ENCODE measurements at regions not wholly inside any gene's neighbourhood (a gene's known extent, or its start where the extent isn't known, plus 50 kb on each side); places are given as distances from the start of the nearest gene placed in this dataset.

DNA sequence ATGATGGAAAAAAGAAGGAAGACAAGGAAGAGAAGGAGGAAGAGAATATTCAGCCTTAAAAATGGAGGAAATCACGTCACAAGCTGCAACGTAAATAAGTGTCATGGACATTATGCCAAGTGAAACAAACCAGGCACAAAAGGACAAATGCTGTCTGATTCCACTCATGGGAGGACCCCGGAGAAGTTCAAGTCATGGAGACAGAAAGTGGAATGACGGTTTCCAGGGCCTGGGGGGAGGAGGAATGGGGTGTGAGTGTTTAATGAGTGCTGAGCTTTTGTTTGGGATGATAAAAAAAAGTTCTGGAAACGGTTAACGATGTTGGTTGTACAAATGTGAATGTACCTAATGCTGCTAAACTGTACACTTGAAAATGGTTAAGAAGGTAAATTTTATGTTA, 439.5 kb downstream of the GADD45G start:
- no peak for FAIRE-seq

DNA sequence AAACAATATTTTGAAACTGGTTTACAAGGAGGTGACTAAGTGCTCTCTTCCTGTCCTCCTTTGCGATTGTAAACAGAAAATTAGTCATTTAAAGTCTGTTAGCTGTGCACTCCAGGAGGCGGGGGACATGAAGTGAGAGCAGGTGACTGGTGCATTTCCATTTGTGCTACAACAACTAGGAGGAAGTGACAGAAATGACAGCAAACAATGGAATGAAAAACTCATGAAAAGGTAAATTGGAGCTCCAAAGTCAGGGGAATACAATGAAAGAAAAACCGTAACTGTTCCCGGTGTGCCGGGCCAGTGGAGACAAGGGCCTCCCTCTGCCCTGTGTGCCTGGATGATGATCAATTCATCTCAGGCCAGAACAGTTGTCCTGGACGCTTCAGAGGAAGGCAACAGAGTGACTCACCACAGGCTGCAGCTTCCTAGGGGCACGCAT, 439.9 kb downstream of the GADD45G start:
- FAIRE-seq, result no peak

GRCh38 chr9:90046317-90046861, 441.6 kb downstream of the GADD45G start:
- FAIRE-seq, result no peak

GRCh38 chr9:90047828-90048227, 443.0 kb downstream of the GADD45G start:
- FAIRE-seq, result no peak

DNA sequence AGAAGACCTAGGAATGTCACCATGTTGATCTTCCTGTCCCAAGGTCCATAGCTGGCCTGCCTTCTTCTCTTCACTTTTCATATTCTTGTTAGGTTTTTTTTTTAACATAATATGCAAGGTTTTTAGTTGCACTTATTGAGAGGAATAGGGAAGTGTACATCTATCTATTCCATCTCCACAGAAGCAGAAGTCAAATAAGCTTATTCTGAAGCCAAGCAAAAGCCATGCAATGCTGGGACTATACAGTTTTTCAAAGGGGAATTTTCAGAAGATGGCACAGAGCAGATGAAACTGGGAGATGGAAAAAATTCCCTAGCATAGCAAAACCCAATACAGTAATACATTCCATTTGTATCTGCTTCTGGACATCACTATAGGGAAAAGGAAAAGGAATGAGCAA, 447.6 kb downstream of the GADD45G start:
- FAIRE-seq, result no peak

DNA sequence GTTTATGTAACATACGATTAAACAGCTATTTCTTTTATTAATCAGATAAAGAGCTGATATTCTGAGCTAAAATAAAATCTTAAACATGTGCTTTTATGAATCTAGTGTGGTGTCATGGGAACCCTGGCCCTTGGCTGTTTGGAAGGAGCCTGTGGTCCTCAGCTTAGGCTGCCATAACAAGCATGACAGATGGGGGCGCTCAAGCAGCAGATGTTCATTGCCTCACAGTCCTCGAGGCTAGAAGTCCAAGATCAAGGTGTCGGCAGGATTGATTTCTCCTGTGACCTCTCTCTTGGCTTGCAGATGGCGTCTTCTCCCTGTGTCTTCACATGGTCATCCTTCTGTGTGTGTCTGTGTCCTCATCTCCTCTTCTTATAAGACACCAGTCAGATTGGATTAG, 448.2 kb downstream of the GADD45G start:
- FAIRE-seq, result no peak

DNA sequence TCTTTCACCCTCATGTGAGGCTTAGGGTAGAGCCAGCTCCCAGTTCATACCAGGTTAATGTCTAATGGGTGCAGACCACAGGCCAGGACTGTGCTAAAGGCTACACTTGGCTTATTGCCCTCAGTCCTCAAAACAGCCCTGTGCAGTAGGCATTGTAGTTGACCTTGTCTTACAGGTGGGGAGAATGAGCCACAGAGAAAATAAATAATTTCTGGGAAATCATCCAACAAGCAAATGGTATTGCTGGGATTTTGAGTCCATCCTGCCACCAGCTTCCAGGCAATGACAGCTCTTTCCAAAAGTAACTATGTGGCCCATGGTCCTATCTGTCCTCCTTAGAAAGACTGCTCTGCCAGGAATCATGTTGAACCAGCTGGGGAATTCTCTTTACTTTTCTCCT, 450.0 kb downstream of the GADD45G start:
- FAIRE-seq, result no peak

DNA sequence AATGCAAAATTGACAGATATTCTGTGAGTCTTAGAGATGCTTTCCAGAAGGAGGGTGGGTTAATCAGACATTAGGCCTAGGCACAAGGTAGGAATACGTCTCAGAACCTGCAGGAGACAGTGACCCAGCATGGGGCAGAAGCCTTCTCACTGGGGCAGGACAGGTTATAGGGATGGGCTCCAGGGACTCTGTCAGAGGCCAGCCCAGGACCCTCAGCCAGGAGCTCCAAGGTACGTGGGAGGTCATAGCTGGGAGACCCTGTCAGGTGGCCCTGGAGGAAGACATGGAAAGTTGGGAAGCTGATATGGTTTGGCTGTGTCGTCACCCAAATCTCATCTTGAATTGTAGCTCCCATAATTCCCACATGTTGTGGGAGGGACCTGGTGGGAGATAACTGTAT, 450.4 kb downstream of the GADD45G start:
- FAIRE-seq, result no peak

DNA sequence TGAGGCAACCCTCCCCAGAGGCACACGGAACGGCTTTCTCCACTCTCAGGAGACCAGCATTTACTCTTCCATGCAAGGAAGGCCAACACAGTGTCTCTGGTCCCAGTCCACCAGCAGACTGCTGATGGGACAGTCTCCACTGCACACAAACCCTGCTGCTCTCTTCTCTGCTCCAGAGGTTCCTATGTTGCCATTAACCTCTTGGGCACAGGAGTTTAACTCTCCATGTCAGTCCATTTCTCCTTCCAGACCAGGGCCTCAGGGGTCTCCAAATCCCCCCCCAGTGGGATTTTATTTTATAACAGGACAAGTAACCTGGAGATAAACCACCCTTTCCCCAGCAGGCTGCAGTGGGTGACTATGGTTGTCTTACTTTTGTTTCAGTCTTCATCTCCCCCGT, 452.5 kb downstream of the GADD45G start:
- FAIRE-seq, result no peak

DNA sequence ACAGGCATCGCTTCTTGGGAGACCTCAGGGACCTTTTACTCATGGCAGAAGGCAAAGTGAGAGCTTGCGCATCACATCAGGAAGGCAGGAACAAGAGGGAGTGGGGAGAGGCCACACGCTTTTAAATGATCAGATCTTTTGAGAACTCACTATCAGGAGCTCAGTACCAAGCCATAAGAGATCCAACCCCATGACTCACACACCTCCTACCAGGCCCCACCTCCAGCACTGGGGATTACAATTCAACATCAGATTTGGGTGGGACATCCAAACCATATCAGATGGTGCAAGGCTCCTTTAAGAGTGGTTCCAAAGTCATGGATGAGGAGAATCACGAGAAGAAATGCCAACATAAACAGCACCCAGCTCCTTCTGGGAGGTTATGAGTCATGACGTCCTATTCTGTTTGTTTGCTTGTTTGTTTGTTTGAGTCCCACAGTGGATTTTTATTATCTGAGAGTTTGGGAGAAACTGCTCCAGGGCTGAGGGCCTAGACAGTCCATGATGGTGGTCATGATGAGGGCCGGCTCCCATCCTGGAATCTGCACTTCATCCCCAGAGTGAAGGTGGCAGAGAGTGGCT, 453.5 kb downstream of the GADD45G start:
- no peak for FAIRE-seq

DNA sequence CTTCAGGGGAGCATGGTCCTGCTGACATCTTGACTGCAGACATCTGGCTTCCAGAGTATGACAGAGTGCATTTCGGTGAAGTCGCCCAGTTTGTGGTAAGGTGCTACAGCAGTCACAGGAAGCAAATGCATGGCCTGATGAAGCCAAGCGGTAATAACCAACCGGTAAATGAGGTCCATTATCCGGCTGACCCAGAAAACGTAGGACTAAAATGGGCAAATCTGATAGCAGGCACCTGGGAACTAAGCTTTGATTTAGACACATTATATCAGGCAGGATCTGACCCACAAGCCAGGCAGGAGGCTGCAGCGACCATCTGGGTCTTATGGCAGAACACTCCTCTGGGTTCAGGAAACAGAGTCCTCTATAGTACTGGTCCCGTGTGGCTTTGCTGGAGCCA, 454.6 kb downstream of the GADD45G start:
- FAIRE-seq, result no peak

DNA sequence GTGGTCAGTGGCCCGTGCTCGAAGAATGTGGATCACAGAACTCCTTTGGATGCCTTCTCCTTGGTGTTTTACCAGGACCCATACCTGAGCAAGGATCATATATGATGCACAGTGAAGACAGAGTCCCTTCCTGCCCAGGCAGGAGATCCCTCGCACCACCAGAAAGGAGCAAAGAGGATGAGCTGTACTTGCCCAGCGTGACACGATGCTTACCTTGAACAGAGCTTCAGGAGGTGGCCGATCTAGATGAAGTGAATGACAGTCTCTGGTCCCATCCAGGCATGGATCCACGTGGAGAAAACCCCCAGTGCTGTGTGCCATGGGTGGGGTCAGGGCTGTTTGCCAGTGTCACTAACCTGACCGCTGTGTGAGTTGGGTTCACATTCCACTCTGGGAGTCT, 455.4 kb downstream of the GADD45G start:
- no peak for FAIRE-seq

- no peak for FAIRE-seq
Measured at GRCh38 chr9:90061187-90061586, 456.4 kb downstream of the GADD45G start.

GRCh38 chr9:90062982-90063381, 458.2 kb downstream of the GADD45G start:
- FAIRE-seq, result no peak

DNA sequence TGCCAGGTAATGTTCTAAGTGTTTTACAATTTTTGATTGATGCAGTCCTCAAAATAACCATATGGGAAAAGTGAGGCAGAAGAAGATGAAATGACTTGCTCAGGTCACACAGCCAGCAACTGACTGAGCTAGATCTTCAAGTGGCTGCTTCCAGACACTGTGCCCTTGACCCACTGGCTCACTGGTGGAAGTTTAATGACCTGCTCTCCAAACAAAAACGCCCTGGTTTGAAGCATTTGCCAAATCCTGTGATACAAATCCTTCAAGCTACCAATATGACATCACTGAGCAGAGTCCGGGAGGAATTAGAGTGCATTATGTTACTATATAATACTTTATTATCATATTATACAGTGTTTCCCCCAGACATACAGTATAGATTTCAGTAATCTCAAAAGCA, 459.4 kb downstream of the GADD45G start:
- no peak for FAIRE-seq

- FAIRE-seq, result no peak
Measured at GRCh38 chr9:90064971-90065370, 460.2 kb downstream of the GADD45G start.

GRCh38 chr9:90065851-90066250, 461.0 kb downstream of the GADD45G start:
- no peak for FAIRE-seq

- FAIRE-seq, result no peak
Measured at GRCh38 chr9:90069085-90069484, 464.3 kb downstream of the GADD45G start.

GRCh38 chr9:90070056-90070455, 465.2 kb downstream of the GADD45G start:
- FAIRE-seq, result no peak

- FAIRE-seq, result no peak
Measured at GRCh38 chr9:90070469-90070868, 465.7 kb downstream of the GADD45G start.

DNA sequence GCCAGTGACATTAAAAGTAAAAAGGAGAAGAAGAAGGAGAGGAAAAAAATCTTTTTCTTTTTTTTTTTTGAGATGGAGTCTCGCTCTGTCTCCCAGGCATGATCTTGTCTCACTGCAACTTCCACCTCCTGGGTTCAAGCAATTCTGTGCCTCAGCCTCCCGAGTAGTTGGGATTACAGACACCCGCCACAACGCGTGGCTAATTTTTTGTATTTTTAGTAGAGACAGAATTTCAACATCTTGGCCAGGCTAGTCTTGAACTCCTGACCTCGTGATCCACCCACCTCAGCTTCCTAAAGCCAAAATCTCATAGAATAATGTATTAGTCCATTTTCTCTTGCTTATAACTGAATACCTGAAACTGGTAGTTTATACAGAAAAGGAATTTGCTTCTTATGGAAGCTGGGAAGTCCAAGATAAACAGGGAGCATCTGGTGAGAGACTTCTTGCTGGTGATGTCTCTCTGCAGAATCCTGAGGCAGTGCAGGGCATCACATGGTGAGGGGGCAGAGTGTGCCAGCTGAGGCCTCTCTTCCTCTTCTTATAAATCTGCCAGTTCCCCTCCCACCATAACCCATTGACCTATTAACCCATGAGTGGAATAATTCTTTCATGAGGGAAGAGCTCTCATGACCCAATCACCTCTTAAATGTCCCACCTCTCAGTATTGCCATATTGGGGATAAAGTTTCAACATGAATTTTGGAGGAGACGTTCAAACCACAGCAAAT, 466.3 kb downstream of the GADD45G start:
- no peak for FAIRE-seq

DNA sequence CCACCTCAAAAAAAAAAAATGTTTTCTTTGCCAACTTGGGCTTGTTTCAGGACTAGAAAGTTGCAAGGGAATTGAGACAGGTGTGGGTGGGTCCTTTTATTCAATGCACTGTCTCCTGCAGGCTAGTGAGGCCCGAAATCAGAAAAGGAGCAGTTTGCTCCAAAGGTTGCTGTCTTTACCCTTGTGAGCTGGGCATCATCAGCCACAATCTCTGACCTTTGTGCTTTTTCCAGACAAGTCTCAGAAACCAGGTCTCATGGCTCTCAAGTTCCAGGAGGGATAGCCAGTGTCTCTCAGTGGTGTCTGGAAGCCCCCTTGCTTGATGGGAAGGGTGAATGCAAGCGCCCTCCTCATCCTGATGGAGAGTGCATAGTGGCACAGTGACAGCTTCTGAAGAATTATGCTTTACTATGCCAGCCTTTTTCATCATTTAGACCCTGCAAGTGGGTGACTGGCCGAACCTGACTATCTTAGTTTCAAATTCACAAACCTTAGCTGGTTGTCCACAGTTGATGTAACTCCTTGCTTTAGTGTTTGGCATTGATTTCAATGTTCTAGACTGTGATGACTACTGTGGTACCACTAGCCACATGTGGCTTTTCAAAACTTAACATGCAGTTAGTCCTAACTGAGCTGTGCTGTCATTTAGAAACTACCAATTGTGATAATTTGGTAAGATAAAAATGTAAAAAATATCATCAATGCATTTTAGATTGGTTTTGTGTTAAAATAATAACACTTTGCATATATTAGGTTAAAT, 468.6 kb downstream of the GADD45G start:
- no peak for FAIRE-seq

- FAIRE-seq, result no peak
Measured at GRCh38 chr9:90074316-90074962, 469.6 kb downstream of the GADD45G start.
